Left cardiac atrium (tissue), 4 donors: ENCODE measurements at regions not wholly inside any gene's neighbourhood (a gene's known extent, or its start where the extent isn't known, plus 50 kb on each side); places are given as distances from the start of the nearest gene placed in this dataset.

Experiments
- ATAC-seq, 2 donors: fragments of 200-7000 bp; cut with Tn5 transposase; one replicate each; pipeline ENCODE4 v1.9.1; 2020; ENCODE audit warnings: mild to moderate bottlenecking in 2 of 2, moderate library complexity in 2 of 2
- DNase-seq: peaks from one replicate; pipeline ENCODE4 v3.0.0-alpha.2; 2020
- intact Hi-C, 2 donors: fragments of 100-400 bp; cut with DNase I; formaldehyde crosslinking; loops; one replicate each; pipeline versions ENCODE4 v1.14.1 to v1.15.1; 2022 to 2023
- donor health status: DM: no; HTN: yes; CAD: no.
- donor health status: DM: no; HTN: yes; CAD: no; lungs with severe emphysema.
- donor health status: DM: yes; HTN: yes; CAD: no.
- donor health status: Dilated cardiomyopathy.

GRCh38 chr10:125329056-125329455 is 168.7 kb upstream of the CTBP2 start:
- intact Hi-C loops: loop anchor here in 1 of 2 donors (10.0 kb wide), 1 partner anchor 164 kb away; the partner anchor contains the start of gene CTBP2
- ATAC-seq: no peak
- no peak for DNase-seq

- DNase-seq (no peak), ATAC-seq (no peak)
- intact Hi-C loops: loop anchor here in 1 of 2 donors (10.0 kb wide), 1 partner anchor 161 kb away; the partner anchor contains the start of gene CTBP2
Measured at GRCh38 chr10:125325326-125325725, 165.0 kb upstream of the CTBP2 start.

DNA sequence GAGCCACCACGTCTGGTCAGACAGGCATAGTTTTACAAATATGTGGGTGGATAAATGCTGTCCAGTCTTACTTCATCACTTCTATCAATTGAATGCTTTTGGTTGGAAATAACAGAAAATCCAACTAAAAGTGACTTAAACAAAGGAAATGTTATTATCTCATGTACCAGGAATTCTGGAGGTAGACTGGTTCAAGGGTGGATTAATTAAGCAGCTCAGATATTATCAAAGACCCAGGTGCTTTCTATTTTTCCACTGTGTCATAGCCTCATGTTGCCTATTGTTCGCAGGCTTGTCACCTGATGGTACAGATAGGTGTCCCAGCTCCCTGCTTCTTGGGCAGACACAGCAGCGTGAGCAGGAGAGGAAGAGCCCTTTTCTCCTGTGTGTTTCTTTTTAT is 156.1 kb upstream of the CTBP2 start:
- ATAC-seq: no peak
- intact Hi-C loops: no loop called here
- no peak for DNase-seq

DNA sequence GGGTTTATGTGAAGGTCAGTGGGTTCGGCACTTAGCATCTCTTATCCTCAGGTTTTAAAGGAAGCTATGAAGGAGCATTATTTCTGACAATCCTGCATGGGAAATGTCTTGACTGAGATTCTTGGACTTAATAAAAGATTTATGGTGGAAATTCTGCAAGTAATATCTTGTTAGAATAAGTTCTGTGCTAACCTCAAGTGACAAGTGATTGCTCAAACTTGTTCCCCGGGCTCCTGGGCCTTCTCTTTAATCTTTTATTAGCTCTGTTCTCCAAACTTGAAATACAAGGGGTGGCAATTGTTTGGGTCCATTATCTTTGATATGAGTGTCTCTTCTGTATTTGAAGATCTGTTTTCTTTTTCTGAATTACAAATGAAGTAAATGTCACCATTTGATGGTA is 140.6 kb upstream of the CTBP2 start:
- DNase-seq (no peak), ATAC-seq (no peak)
- intact Hi-C loops: no loop called here

- ATAC-seq: no peak
- intact Hi-C loops: no loop called here
Measured at GRCh38 chr10:125299461-125299860, 139.1 kb upstream of the CTBP2 start.

GRCh38 chr10:125296598-125296997 is 136.2 kb upstream of the CTBP2 start:
- DNase-seq (no peak), ATAC-seq (no peak)
- intact Hi-C loops: no loop called here

More at GRCh38 chr10:125299461-125299860, 139.1 kb upstream of the CTBP2 start:
- no peak for DNase-seq

- intact Hi-C loops: no loop called here
Measured at GRCh38 chr10:125294109-125294508, 133.7 kb upstream of the CTBP2 start.

DNA sequence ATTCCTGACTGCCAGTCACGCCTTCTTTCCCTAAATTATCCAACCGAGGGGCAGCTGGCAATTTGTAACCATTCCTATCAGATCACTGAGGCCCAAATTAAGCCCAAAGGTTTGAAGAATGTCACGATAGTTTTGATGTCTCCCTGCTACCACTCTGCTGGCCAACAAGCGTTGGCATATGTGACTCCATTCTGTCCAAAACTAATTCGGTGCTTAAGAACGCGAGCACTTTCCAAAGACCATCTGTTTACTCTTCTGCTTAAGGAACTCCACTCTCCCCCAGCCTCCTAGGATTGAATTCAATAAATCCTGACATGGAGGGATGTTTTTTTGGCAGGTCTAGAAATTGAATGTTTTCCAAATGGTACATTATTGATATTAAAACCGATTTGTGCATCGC is 131.5 kb upstream of the CTBP2 start:
- ATAC-seq: no peak

More at GRCh38 chr10:125294109-125294508, 133.7 kb upstream of the CTBP2 start:
- no peak for DNase-seq
- no peak for ATAC-seq

GRCh38 chr10:125289461-125289860 is 129.1 kb upstream of the CTBP2 start:
- DNase-seq (no peak), ATAC-seq (no peak)
- intact Hi-C loops: no loop called here

More for the DNA sequence above, 131.5 kb upstream of the CTBP2 start:
- DNase-seq: no peak
- intact Hi-C loops: no loop called here

GRCh38 chr10:125284875-125285597 is 124.7 kb upstream of the CTBP2 start:
- intact Hi-C loops: no loop called here
- ATAC-seq (no peak), DNase-seq (no peak)

DNA sequence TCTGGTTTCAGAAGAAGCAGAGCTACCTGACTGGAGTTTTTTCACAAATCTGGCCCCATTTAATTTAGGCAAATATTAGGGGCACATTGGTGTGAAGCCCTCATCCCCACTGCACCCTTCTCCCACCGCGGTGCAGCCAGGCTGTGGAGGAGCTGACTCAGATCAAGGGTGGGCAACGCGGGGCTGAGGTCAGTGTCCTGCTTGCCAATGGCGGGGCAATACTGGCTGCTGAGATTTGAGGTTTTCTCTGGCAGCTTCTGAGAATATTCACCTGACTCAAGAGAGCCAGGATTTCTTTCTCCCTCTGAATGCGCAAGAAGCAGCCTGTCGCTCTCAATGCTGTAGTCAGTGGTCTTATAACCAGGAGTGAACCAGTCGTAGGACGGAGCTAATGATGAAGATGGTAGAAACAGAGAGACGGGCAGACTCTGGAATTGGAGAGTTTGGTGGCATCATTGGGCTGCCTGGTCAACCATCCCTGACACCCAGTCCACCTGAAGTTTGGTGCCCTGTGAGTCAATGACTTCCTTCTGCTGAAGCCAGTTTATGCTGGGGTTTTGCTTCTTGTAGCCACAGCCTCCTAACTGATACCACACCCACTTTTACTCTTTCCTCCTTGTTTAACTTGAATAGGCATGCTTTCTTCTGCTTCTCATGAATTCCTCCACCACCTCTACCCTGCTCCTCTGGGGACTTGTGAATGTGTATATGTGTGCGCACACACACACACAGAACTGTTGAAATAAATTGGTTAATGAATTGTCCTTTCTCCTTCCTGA is 123.7 kb upstream of the CTBP2 start:
- ATAC-seq: no peak
- DNase-seq: no peak
- intact Hi-C loops: no loop called here

DNA sequence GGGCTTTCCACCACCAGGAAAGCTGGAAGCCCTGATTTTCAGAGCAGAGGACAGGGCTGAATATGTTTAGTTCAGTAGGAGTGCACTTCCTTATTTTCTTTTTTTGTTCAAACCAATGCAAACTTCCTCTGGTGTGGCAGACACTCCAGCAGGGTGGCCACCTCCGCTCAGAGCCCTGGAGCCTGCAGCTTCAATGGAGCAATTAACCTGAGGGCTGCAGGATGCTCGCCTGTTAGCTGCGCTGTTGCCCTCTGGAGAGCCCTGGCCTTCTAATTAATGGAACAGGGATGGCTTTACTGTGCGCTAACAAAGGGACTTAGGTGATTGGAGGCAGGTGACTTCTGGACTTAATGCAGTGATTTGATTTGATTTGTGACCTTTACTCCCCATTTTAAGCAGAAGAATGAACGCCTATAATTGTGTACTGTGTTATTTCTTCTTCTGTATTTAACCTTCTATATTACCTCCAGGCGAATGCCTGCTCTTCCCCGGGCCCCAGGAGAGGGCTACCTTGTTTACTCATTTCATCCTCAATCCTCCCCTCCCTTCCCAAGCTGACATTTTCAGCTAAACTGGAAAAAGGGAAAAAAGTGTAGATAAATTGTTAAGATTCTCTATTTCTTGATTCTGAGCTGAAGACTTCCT is 123.0 kb upstream of the CTBP2 start:
- no peak for ATAC-seq
- no peak for DNase-seq
- intact Hi-C loops: no loop called here

DNA sequence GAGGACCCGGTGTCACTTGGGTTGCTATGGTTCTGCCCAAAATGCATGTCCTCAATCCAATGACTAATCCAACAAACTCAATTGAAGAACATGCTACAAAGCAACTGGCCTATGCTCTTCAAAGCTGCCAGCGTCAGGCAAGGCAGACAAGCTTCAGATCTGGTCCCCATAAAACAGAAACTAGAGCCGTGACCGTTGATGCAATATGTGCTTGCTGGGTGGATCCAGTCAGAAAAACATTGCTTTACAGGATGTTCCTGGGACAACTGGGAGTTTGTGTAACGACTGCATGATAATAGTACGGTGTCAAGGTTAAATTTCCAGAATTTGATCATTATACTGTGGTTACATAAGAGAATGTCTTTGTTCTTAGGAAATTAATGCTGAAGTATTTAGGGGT is 120.7 kb upstream of the CTBP2 start:
- intact Hi-C loops: no loop called here
- ATAC-seq (no peak), DNase-seq (no peak)

GRCh38 chr10:125276133-125276532 is 115.8 kb upstream of the CTBP2 start:
- intact Hi-C loops: no loop called here
- DNase-seq (no peak), ATAC-seq (no peak)

DNA sequence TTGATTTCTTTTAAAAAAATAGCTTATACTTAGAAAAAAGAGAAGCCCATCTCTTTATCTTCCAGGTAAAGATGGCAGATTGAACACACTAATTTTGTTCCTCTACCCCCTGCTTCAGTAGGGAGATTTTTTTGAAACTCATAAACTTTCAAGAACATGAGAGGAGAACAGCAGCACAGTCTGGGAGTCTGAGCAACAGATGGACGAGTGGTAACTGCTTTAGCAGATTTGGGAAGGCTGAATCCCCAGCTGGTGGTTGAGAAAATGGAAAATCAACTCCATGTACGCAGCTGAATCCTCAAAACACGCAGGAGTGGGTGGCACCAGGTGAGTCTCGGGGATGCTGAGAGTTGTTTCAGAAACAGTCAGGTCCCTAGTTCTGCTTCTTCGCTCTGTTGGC is 114.6 kb upstream of the CTBP2 start:
- ATAC-seq (no peak), DNase-seq (no peak)
- intact Hi-C loops: no loop called here

GRCh38 chr10:125273023-125273422 is 112.7 kb upstream of the CTBP2 start:
- ATAC-seq (no peak), DNase-seq (no peak)
- intact Hi-C loops: no loop called here

DNA sequence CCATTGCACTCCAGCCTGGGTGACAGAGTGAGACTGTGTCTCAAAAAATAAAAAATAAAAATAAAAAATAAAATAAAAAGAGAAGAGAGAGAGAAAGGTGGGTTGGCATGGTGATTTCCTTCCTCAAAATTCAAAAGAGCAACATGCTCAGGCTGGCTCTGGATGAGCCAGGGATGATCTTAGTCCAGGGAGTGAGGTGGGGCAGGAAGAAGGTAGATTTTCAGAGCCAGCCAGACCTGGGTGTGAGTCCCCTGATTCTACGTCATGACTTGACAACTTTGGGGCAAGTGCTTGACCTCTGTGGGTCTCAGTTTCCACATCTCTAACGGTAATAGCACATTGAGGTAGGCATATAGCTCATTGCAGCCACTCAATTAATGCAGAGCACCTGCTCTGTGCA is 109.4 kb upstream of the CTBP2 start:
- ATAC-seq: no peak
- DNase-seq: no peak
- intact Hi-C loops: no loop called here

DNA sequence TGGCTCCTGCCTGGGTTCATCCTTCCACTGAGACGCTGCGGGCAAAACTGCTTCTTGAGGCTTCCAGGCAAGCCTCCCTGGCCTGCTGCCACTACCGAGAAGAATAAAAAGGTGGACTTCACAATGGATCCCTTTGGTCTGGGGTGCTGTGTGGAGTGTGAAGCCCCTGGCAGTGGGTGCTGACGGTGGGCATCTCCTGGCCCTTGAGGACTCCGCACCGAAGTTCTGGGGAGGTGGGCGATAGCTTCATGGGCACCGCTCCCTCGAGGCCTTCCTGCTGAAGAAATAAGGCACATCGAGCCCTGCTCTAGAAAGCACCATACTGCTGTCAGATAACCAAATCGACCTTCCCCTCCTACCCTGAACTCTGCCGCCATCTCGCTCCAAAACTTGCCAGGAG is 106.6 kb upstream of the CTBP2 start:
- intact Hi-C loops: no loop called here
- ATAC-seq (no peak), DNase-seq (no peak)

- no peak for DNase-seq
- intact Hi-C loops: no loop called here
- ATAC-seq: no peak
Measured at GRCh38 chr10:125266541-125266940, 106.2 kb upstream of the CTBP2 start.

DNA sequence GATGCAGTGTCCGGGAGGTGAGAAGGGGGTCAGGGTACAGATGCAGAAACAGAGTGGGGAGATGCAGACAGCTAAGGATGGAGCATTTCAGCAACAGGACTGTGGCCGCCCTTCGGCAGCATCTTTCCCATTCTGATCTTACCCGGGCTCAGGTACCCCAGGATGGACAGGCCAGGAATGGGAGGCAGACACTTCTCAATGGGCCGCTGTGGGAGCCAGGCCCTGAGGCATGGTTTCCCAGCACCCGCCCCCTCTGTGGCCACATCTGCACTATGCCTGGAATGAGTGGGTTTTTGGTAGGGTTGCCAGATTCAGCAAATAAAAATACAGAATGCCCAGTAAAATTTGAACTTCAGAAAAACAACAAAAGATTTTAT is 105.2 kb upstream of the CTBP2 start:
- ATAC-seq: no peak
- DNase-seq: no peak
- intact Hi-C loops: no loop called here
